ENCODE measurements at regions not wholly inside any gene's neighbourhood (a gene's known extent, or its start where the extent isn't known, plus 50 kb on each side); places are given as distances from the start of the nearest gene placed in this dataset.

GRCh38 chr4:182048871-182049270 lies 194.3 kb upstream of the TENM3 start:
- ATAC-seq: no peak
- intact Hi-C loops (cut with micrococcal nuclease): no loop called here
- no peak for DNase-seq (ENCODE audit: low read depth, low spot score)
- Histone ChIP-seq H3K79me2 (ENCODE audit: insufficient read depth, low read length) (no peaks in the 10 kb centered on the region), H4K20me1 (ENCODE audit: insufficient read depth) (no peaks in the 10 kb centered on the region), H3K9me3 (ENCODE audit: control insufficient read depth in 1 of 2, insufficient read depth in 1 of 2, low read depth in 1 of 2, low read length in 2 of 2) (no peaks in the 10 kb centered on the region), H3K4me3 (replicated peaks in 1 of 2; ENCODE audit: low read depth in 1 of 2, low read length in 2 of 2) (no peak overlapping the region), H3K27ac (ENCODE audit: low read depth, low read length) (no peak overlapping the region), H3K4me1 (ENCODE audit: control insufficient read depth in 1 of 2, insufficient read depth in 2 of 2, low read length in 2 of 2) (no peaks in the 10 kb centered on the region), H3K9me2 (ENCODE audit: insufficient read depth) (no peaks in the 10 kb centered on the region), H3K36me3 (ENCODE audit: control insufficient read depth in 1 of 2, insufficient read depth in 2 of 2, low read length in 2 of 2) (no peaks in the 10 kb centered on the region), H2AFZ (ENCODE audit: low read depth, low read length, poor library complexity, severe bottlenecking) (no peak overlapping the region), H3K4me2 (ENCODE audit: low read length) (no peak overlapping the region), H3K27me3 (ENCODE audit: insufficient read depth, low read length) (no peaks in the 10 kb centered on the region; the same call in 1 of the 2 replicates), H3K9ac (ENCODE audit: low read length) (no peak overlapping the region)
- ChIA-PET POLR2A (no interaction called here), CTCF (no interaction called here), RAD21 (ENCODE audit: low non-redundant PET in 1 of 2, low total read pairs in 2 of 2, uncharacterized antibody in 2 of 2, unreplicated experiment in 2 of 2) (no interaction called here)
- no TSS peak for BruUV-seq (replicated peaks)
- TF ChIP-seq YY1 (IDR thresholded peaks at IDR 0.05; ENCODE audit: extremely low read depth, insufficient replicate concordance, low read depth, low read length) (no peak), ZFX (IDR thresholded peaks at IDR 0.05) (no peak), SRF (IDR thresholded peaks at IDR 0.05; ENCODE audit: low read depth) (no peak), ELF1 (IDR thresholded peaks at IDR 0.05; ENCODE audit: borderline replicate concordance, low read depth) (no peak), ZBTB33 (IDR thresholded peaks at IDR 0.05; ENCODE audit: extremely low read depth, insufficient replicate concordance, low read length) (no peak), ZNF274 (IDR thresholded peaks at IDR 0.05; ENCODE audit: low read depth, low read length) (no peak), EZH2phosphoT487 (IDR thresholded peaks at IDR 0.05; ENCODE audit: borderline replicate concordance) (no peak), MAX (IDR thresholded peaks at IDR 0.05) (no peak), CEBPB (IDR thresholded peaks at IDR 0.05; ENCODE audit: low read depth) (no peak), FOSL1 (IDR thresholded peaks at IDR 0.05; ENCODE audit: low read depth) (no peak), EGR1 (IDR thresholded peaks at IDR 0.05; ENCODE audit: low read depth) (no peak), RAD21 (IDR thresholded peaks at IDR 0.05; ENCODE audit: low read depth) (no peak), TCF7L2 (IDR thresholded peaks at IDR 0.05; ENCODE audit: borderline replicate concordance, extremely low read depth, insufficient read depth, insufficient read length) (no peak), POLR2A (IDR thresholded peaks at IDR 0.05; ENCODE audit: borderline replicate concordance, extremely low read depth, insufficient read depth, insufficient read length) (no peak)

All from HCT116 (cell line).